Neural crest cell (in vitro differentiated cells): ENCODE measurements at regions not wholly inside any gene's neighbourhood (a gene's known extent, or its start where the extent isn't known, plus 50 kb on each side); places are given as distances from the start of the nearest gene placed in this dataset.

Experiments
- DNase-seq: peaks from one replicate; pipeline ENCODE4 v3.0.0; 2021; ENCODE audit warnings: low read depth, mixed read lengths, low spot score
- H3K27ac Mint-ChIP-seq: one replicate; pipeline ENCODE4 v1.8.0; 2021; ENCODE audit warnings: mild to moderate bottlenecking, mixed read lengths; ENCODE audit not compliant: unreplicated experiment
- H3K27me3 Mint-ChIP-seq: 2 replicates; pipeline ENCODE4 v1.8.0; 2021; ENCODE audit warnings: low read depth, mild to moderate bottlenecking, mixed read lengths
- H3K36me3 Mint-ChIP-seq: 2 replicates; pipeline ENCODE4 v1.8.0; 2021; ENCODE audit warnings: low read depth, mild to moderate bottlenecking, mixed read lengths
- H3K4me1 Mint-ChIP-seq: 2 replicates; pipeline ENCODE4 v1.8.0; 2021; ENCODE audit warnings: mixed read lengths
- H3K4me3 Mint-ChIP-seq: one replicate; pipeline ENCODE4 v1.8.0; 2021; ENCODE audit warnings: mild to moderate bottlenecking, mixed read lengths
- H3K9me3 Mint-ChIP-seq: 2 replicates; pipeline ENCODE4 v1.8.0; 2021; ENCODE audit warnings: mixed read lengths
- CTCF ChIP-seq: fragments of 200-600 bp; sonication (generic); conservative IDR thresholded peaks from 2 replicates; pipeline ENCODE4 v1.5.0; 2021; ENCODE audit warnings: antibody characterized with exemption, mild to moderate bottlenecking

DNA sequence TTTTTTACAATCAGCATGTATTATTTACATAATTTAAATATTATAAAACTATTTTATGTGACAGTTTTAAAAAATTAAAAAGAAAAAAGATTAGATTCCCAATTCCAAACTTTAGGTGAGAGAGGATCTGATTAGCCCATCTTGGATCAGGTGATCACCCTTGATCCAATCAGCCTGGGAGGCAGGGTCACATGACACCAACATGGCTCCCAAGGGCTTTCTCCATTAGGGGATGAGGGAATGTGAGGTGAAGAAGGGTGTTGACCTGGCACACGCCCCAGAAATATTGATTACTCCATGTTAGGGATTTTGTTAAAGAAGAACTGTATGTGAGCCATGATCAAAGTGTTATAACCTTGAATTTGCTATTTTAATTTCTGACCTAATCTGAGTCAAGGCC is 225.4 kb downstream of the RBM19 start:
- DNase-seq: no peak
- peaks cover 71% of the 10 kb centered on the region for H3K27me3 Mint-ChIP-seq
- TF ChIP-seq CTCF: no peak
- H3K4me3 Mint-ChIP-seq: no peak overlapping the region
- no peak overlapping the region for H3K27ac Mint-ChIP-seq
- H3K4me1 Mint-ChIP-seq: no peaks in the 10 kb centered on the region
- H3K9me3 Mint-ChIP-seq: no peaks in the 10 kb centered on the region
- no peaks in the 10 kb centered on the region for H3K36me3 Mint-ChIP-seq

- H3K9me3 Mint-ChIP-seq: no peaks in the 10 kb centered on the region
- no peak overlapping the region for H3K27ac Mint-ChIP-seq
Measured at GRCh38 chr12:113735131-113735530, 231.0 kb downstream of the RBM19 start.

DNA sequence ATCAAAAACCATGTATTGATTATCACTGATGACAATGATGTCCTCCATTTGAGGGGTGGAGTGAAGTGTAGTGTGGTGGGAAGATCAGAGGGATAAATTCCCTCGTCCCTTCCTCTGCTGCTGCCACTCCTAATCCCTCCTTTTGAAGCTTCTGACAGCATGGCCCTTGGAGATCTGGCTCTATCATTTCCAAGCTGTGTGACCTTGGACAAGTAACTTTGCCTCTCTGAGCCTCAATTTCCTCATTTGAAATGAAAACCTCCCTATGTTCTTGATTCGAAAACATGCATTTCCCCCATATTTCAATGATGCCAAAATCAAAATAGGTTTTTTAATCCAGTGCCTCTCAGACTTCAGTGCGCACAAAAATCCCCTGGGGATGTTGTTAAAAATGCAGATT is 231.6 kb downstream of the RBM19 start:
- TF ChIP-seq CTCF: no peak
- Mint-ChIP-seq H3K4me3 (no peak overlapping the region), H3K9me3 (no peaks in the 10 kb centered on the region), H3K4me1 (no peaks in the 10 kb centered on the region), H3K27me3 (peaks cover 76% of the 10 kb centered on the region), H3K27ac (no peak overlapping the region), H3K36me3 (no peaks in the 10 kb centered on the region)
- DNase-seq: no peak

More at GRCh38 chr12:113735131-113735530, 231.0 kb downstream of the RBM19 start:
- H3K27me3 Mint-ChIP-seq: peaks cover 75% of the 10 kb centered on the region
- no peak for DNase-seq
- H3K4me1 Mint-ChIP-seq: no peaks in the 10 kb centered on the region
- no peak for TF ChIP-seq CTCF
- no peaks in the 10 kb centered on the region for H3K36me3 Mint-ChIP-seq
- no peak overlapping the region for H3K4me3 Mint-ChIP-seq

- H3K27ac Mint-ChIP-seq: no peak overlapping the region
- no peak overlapping the region for H3K4me3 Mint-ChIP-seq
- peaks cover 74% of the 10 kb centered on the region for H3K27me3 Mint-ChIP-seq
- no peaks in the 10 kb centered on the region for H3K9me3 Mint-ChIP-seq
- no peaks in the 10 kb centered on the region for H3K4me1 Mint-ChIP-seq
- TF ChIP-seq CTCF: no peak
- no peaks in the 10 kb centered on the region for H3K36me3 Mint-ChIP-seq
- no peak for DNase-seq
Measured at GRCh38 chr12:113732916-113733315, 233.2 kb downstream of the RBM19 start.

GRCh38 chr12:113727651-113728061 is 238.5 kb downstream of the RBM19 start:
- no peak for TF ChIP-seq CTCF
- H3K9me3 Mint-ChIP-seq: no peaks in the 10 kb centered on the region
- H3K27ac Mint-ChIP-seq: no peak overlapping the region
- H3K27me3 Mint-ChIP-seq: peaks cover 57% of the 10 kb centered on the region
- no peak for DNase-seq
- no peaks in the 10 kb centered on the region for H3K4me1 Mint-ChIP-seq
- no peaks in the 10 kb centered on the region for H3K36me3 Mint-ChIP-seq
- no peak overlapping the region for H3K4me3 Mint-ChIP-seq
